ENCODE measurements at regions not wholly inside any gene's neighbourhood (a gene's known extent, or its start where the extent isn't known, plus 50 kb on each side); places are given as distances from the start of the nearest gene placed in this dataset.

DNA sequence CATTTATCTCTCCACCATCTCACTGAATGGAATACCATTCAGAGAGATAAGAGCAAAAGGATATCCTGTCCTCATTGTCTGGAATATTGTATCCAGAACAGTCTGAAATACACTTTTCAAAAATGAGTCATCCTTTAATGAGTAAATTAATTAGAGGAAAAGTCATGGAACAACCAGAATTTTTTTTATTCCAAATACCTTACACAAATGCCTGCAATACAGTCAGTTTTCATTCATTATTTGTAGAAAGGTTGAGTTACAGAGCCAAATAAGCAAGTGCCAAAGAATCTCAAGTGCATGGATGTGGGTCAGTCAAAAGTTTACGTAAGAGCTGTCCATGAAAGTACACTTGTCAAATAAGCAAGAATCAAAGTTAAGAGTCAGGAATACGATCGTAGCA, 482.6 kb downstream of the IPMK start:
- DNase-seq = no peak

- no peak for DNase-seq
These were observed 490.8 kb downstream of the IPMK start for GRCh38 chr10:57776688-57777432.

- no peak for DNase-seq
These were observed 492.4 kb downstream of the IPMK start for GRCh38 chr10:57775250-57775649.

- DNase-seq = no peak
These were observed 498.4 kb downstream of the IPMK start for GRCh38 chr10:57769298-57769697.

GRCh38 chr10:57759777-57760176, 507.9 kb downstream of the IPMK start:
- no peak for DNase-seq

GRCh38 chr10:57754803-57755202, 512.9 kb downstream of the IPMK start:
- no peak for DNase-seq

DNA sequence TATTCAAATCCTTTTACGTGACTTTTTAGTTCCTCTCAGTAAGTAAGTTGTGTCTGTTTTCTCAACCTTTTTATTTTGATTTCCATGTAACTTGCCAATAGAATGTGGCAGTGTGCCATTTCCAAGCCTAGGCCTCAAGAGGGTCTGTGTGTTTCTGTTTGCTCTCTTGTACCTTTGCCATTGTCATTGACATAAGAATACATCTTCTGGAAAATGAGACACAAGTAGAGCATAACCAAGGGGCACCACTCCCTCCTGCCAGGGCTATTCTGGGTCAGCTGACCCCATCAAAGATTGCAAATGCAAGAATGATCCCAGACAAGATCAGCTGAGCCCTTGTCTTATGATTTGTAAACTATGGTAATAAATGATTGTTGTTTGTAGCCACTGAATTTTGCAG, 524.0 kb downstream of the IPMK start:
- no peak for DNase-seq

- no peak for DNase-seq
These were observed 525.9 kb downstream of the IPMK start for GRCh38 chr10:57741751-57742150.

- no peak for DNase-seq
These were observed 544.4 kb downstream of the IPMK start for GRCh38 chr10:57723305-57723704.

DNA sequence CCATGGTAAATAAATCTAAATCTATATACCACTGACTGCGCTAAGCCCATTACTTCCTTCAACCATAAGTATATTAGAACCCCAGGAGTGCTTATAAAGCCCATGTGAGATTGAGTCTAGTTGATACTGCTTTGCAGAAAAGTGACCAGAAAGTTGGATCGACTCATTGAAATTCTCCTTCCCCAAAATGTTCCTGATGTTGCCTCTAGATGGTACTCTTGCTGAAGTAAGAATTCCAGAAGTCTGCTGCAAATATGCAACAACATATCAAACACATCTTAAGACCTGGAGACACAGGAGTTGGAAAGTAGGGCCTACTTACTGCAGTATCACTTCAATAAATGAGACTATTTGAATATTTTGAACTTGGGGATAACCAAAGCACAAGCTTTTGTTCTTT, 550.8 kb downstream of the IPMK start:
- DNase-seq = no peak

DNA sequence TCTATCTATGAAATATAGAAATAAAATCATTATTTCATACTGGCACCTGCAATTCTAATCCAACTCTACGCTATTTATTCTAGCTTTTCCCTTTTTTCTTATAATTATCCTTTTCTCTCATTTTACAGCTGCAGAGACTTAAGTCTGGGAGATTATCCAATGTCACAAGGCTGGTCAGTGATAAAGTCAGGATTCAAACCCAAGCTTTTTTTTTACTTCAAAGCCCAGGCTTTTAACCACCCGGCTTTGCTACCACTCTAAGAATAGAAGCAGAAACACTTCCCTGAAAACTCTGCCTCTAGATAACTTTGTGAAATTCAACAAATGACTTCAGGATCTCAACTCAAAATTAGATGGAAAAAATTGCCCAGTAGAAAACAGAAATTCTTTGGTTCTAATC, 552.5 kb downstream of the IPMK start:
- no peak for DNase-seq

GRCh38 chr10:57707300-57707658, 560.4 kb downstream of the IPMK start:
- no peak for DNase-seq

DNA sequence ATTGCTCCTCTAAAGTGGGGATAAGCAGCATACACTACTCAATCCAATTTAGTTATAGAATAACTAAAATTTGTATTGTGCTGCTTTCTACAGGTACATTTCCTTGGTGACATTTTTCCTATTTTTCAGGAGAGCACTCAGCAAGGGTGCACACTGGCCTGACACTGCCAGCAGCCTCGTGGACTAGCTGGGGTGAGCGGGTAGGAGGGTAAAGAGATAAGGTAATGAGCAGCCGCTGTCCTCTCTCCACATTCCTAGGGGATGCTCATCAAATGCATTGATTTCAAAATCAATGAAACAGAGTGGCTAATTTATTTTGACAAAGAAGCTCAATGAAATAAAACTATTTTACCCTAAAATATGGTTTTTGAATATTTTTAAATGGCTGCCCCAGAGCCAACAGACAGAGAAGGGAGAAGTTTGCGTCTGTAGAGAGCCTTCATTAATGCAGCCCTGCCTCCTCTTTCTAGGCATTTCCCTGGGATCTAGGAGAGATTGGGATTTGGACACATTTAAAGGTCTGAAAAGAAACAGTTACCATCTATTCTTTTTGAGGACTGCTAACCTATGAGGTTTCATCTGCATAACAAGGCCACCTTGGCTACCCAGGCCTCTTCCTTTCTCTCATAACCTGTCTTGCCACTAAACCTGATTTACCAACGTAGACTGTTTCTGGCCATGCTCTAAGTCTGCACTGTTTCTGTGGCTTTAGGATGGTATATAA, 561.0 kb downstream of the IPMK start:
- no peak for DNase-seq

DNA sequence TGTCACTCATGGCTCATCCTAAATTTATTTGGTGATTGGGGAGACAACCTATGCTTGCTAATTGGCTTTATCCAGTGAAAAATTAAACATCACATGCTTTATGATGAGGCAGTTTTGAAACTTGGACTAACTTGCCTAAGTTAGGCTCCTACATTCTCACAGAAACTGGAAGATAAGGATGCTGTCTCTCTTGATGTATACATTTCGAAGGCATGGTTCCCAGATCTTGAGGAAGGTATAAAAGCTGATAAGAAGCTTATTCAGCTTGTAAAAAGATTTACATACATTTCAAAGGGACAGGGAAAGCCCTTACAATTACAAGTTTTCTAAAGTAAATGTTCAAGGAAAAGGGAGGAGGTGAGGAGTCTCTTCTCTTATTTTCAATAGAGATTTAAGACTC, 561.7 kb downstream of the IPMK start:
- DNase-seq = no peak

DNA sequence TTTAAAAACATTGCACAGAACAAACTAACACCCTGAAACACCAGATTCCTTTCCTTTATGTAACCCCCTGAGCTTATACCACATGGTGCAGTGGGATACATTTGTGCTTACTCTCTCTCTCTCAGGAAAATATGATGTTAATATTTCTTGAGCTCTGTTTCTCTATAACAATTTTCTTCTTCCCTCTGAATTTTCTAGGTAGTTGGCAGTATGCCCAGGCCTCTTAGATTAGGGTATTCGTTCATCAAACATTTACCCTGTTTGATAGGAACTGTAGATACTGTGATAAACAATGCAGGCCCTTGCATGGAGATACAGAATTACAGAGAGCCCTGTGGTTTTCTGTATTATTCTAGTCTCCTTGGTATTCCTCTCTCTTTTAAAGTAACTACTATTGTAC, 567.8 kb downstream of the IPMK start:
- no peak for DNase-seq

GRCh38 chr10:57696641-57697040, 571.1 kb downstream of the IPMK start:
- no peak for DNase-seq

DNA sequence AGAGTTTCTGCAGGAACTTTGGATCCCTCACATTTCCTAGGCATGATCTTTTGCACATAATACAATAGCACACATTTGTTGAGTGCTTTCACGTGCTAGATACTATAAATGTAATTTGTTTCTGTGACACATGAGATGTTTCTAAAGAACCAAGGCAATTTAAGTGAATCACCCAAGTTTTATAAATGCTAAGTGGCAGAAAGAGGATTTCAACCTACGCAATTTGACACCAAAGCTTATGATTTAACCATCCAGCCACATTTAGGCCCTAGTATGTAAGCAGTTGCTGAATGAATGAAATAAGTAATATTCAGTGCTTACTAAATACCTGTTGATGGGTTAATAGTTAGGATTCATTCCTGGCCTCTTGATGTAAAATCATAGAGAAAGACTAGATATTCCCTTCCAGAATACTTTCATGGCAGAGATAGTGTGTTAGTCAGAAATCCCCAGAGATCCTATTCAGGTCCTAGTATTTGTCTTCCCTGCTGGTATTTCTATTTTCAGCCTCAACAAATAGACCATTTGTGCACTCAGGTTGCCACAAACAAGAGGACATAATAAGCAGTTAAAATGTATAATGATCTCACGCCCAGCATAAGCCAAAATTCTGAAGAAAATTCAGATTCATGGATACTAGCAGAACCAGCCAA, 572.6 kb downstream of the IPMK start:
- DNase-seq = no peak

DNA sequence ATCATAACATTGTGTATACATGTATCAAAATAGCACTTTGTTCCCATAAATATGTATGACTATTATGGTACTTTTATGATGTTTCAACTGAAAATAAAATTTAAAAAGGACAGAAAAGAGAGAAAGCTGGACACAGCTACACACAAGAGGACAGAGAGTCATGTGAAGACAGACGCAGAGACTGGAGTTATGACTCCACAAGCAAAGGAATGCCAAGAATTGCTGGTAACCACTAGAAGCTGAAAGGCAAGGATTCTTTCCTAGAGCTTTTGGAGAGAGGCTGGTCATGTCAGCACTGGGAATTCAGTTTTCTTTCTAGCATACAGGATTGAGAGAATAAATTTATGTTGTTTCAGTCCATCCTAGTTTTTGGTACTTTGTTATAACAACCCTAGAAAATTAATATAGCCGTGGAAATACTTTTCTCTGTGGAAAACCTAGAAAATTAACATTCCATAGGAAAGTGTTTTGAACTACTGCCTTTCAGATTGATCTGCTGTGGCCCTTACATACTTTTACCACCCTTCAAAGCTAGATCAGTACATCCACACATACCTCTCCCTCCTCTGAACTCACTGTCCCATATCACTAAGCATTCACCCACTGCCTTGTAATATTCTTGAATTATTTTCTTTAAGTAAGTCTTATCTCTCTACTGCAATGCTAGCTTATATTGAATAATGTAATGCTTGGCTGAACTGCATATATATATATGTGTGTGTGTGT, 575.3 kb downstream of the IPMK start:
- DNase-seq = no peak

DNA sequence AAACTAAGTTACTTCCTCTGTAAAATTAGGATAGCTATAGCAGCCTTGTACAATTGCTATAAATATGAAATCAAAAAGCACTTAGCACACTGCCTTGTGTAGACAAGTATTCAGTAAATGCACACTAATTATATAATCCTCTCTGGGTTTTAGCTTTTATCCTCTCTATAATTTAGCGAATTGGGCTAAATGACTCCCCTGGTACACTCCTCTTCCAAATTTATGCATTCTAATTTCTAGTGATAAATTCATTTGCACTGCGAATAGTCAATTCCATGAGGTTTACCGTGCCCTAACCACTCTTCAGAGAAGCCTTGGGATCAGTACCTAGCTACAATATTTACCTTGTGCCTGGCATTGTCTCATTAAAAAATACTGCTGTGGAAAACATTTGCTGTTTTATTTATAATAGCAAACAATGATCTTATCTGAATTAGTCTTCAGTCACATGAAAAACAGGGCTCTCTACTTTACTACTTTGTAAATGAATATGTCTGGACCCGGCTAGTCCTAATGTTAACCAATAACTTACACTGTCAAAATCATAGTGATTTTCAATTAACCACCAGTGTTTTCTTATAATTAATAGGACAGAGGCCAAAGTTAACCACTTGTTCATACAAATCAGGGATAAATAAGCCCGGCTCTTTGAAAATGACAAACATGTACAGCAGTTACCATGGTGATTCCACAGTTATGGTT, 577.9 kb downstream of the IPMK start:
- DNase-seq = no peak

- no peak for DNase-seq
These were observed 587.8 kb downstream of the IPMK start for GRCh38 chr10:57679916-57680315.

GRCh38 chr10:57675125-57675524, 592.6 kb downstream of the IPMK start:
- no peak for DNase-seq

DNA sequence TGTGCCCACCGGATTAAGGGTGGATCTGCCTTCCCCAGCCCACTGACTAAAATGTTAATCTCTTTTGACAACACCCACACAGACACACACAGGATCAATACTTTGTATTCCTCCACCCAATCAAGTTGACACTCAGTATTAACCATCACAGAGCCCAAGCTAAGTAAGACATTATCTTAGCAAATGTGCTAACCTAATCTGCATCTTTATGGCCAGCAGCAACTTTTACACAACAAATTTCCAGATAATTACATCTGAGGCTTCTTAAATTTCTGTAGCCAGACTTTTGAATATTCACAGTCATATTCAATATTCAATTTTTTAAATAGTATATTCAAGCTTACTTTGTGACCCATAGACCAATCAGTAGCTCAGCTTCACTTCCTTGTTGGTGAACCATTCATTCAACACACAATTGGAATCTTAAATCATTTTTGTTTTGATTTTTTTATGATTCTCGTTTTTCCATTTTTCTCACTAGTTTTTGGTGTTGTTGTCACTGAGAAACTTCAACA, 594.2 kb downstream of the IPMK start:
- DNase-seq = no peak

DNA sequence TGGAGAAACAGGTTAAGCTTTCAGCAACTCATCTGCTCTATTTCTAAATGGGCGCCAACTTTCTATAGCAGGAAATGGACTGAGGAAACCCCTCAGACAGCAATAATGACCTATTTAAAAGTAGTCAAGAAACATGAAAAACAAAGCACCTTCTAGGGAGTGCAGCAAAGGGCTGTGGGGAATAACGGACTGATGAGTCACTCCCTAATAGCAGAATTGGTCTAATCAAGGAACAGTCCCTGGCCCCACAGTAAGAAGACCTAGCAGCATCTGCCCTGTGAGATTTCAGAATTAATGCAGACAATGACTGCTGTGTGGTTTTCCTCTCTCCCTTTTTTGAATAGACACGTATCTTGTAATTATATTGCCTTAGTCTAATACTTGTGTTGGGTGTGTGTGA, 602.9 kb downstream of the IPMK start:
- DNase-seq = no peak

All from suppressor macrophage treated with lipopolysaccharide for 1 hour (primary cell).